Psoas muscle (tissue), 7 donors: ENCODE measurements at regions not wholly inside any gene's neighbourhood (a gene's known extent, or its start where the extent isn't known, plus 50 kb on each side); places are given as distances from the start of the nearest gene placed in this dataset.

Experiments
- ATAC-seq, 4 donors: fragments of 200-7000 bp; cut with Tn5 transposase; one replicate each; pipeline ENCODE4 v1.9.1; 2020; ENCODE audit warnings: moderate library complexity in 3 of 4, mild to moderate bottlenecking in 2 of 4
- DNase-seq, 2 donors: peaks; one replicate each; pipeline ENCODE4 v3.0.0-alpha.2; 2020
- H3K27ac ChIP-seq: fragments of 200-600 bp; one replicate; pipeline ENCODE4 v1.8.0; 2022
- H3K27me3 ChIP-seq, 3 donors: fragments of 200-600 bp in 1 of 3; one replicate each; pipeline versions ENCODE4 v1.6.1 to v1.8.0; 2013 to 2022; ENCODE audit warnings: low read length in 2 of 3, mild to moderate bottlenecking in 2 of 3, moderate library complexity in 1 of 3; ENCODE audit not compliant: insufficient read depth in 3 of 3
- H3K36me3 ChIP-seq, 2 donors: fragments of 200-600 bp in 1 of 2; one replicate each; pipeline versions ENCODE4 v1.6.1 to v1.8.0; 2013 to 2022; ENCODE audit warnings: low read depth in 1 of 2, mild to moderate bottlenecking in 1 of 2, moderate library complexity in 1 of 2; ENCODE audit not compliant: insufficient read depth in 1 of 2
- H3K4me1 ChIP-seq: fragments of 200-600 bp; one replicate; pipeline ENCODE4 v1.8.0; 2022
- H3K4me3 ChIP-seq: fragments of 200-600 bp; one replicate; pipeline ENCODE4 v1.8.0; 2022; ENCODE audit warnings: mild to moderate bottlenecking
- H3K9me3 ChIP-seq: fragments of 200-600 bp; one replicate; pipeline ENCODE4 v1.8.0; 2022
- CTCF ChIP-seq: fragments of 200-600 bp; IDR thresholded peaks from one replicate; pipeline ENCODE4 v1.8.0; 2022; ENCODE audit warnings: antibody characterized with exemption
- WGBS, 3 donors: extraction: QIAGEN DNeasy Blood & Tissue Kit; methylation state at CpG; one replicate each; pipeline versions ENCODE4 v1.1.6 to v1.1.7; 2013; 5-methylcytosine and 5-hydroxymethylcytosine counted together
- intact Hi-C, 2 donors: fragments of 100-400 bp; cut with DNase I; formaldehyde crosslinking; loops; one replicate each; pipeline versions ENCODE4 v1.11.0 to v1.14.2; 2022
- donor health status: healthy with polysubstance abuse.
- donor health status: DM: no; HTN: no; CAD: no; lungs with moderate emphysema.
- donor health status: Bipolar disorder and iron deficiency.
- donor health status: healthy.
- donor health status: DM: yes; HTN: yes; CAD: no.
- donor health status: DM: no; HTN: no; CAD: no.
- donor health status: DM: yes; HTN: yes; CAD: no.

- no peak overlapping the region for H3K4me3 ChIP-seq
- no peaks in the 10 kb centered on the region for H3K36me3 ChIP-seq
- H3K4me1 ChIP-seq = no peaks in the 10 kb centered on the region
- 79 to 91% (median 84%) methylated on average over 2 of the region's 2 CpGs for whole genome bisulfite sequencing, 3 donors
- no peaks in the 10 kb centered on the region for H3K27me3 ChIP-seq
- H3K9me3 ChIP-seq = no peaks in the 10 kb centered on the region
- DNase-seq = no peak
- no peak for TF ChIP-seq CTCF
- ATAC-seq = no peak
- H3K27ac ChIP-seq = no peak overlapping the region
- intact Hi-C loops = no loop called here
Measured at GRCh38 chr7:41232086-41232485, 470.8 kb downstream of the INHBA start.

GRCh38 chr7:41224063-41224763 lies 478.7 kb downstream of the INHBA start:
- DNase-seq (no peak), ATAC-seq (no peak)
- Histone ChIP-seq H3K27me3 (peaks cover 0 to 2% (median 0%) of the 10 kb centered on the region in 3 donors), H3K9me3 (no peaks in the 10 kb centered on the region), H3K27ac (no peak overlapping the region), H3K36me3 (no peaks in the 10 kb centered on the region), H3K4me3 (no peak overlapping the region), H3K4me1 (no peaks in the 10 kb centered on the region)
- intact Hi-C loops = no loop called here
- TF ChIP-seq CTCF = no peak
- 82 to 88% (median 87%) methylated on average over 6 of the region's 6 CpGs for WGBS, 3 donors

GRCh38 chr7:41222746-41223145 lies 480.1 kb downstream of the INHBA start:
- intact Hi-C loops = no loop called here

GRCh38 chr7:41220266-41220665 lies 482.6 kb downstream of the INHBA start:
- 23 to 34% (median 26%) methylated on average over 1 of the region's 1 CpG for WGBS, 3 donors
- Histone ChIP-seq H3K36me3 (no peaks in the 10 kb centered on the region), H3K4me1 (no peaks in the 10 kb centered on the region), H3K4me3 (no peak overlapping the region), H3K27me3 (peaks cover 0 to 2% (median 0%) of the 10 kb centered on the region in 3 donors), H3K27ac (no peak overlapping the region), H3K9me3 (no peaks in the 10 kb centered on the region)
- DNase-seq = no peak
- intact Hi-C loops = no loop called here
- no peak for ATAC-seq
- no peak for TF ChIP-seq CTCF

More at GRCh38 chr7:41222746-41223145, 480.1 kb downstream of the INHBA start:
- no peak overlapping the region for H3K4me3 ChIP-seq
- WGBS, 3 donors = 94 to 96% (median 95%) methylated on average over 3 of the region's 3 CpGs
- H3K4me1 ChIP-seq = no peaks in the 10 kb centered on the region
- H3K27ac ChIP-seq = no peak overlapping the region
- DNase-seq = no peak
- H3K9me3 ChIP-seq = no peaks in the 10 kb centered on the region
- no peaks in the 10 kb centered on the region for H3K36me3 ChIP-seq
- H3K27me3 ChIP-seq = peaks cover 0 to 2% (median 0%) of the 10 kb centered on the region in 3 donors
- no peak for ATAC-seq
- no peak for TF ChIP-seq CTCF

- intact Hi-C loops = no loop called here
Measured at GRCh38 chr7:41219276-41219675, 483.6 kb downstream of the INHBA start.

More at GRCh38 chr7:41219276-41219675, 483.6 kb downstream of the INHBA start:
- ATAC-seq (no peak), DNase-seq (no peak)
- no peaks in the 10 kb centered on the region for H3K9me3 ChIP-seq
- H3K4me3 ChIP-seq = no peak overlapping the region
- H3K36me3 ChIP-seq = no peaks in the 10 kb centered on the region
- WGBS, 3 donors = 17 to 30% (median 19%) methylated on average over 2 of the region's 2 CpGs
- no peaks in the 10 kb centered on the region for H3K4me1 ChIP-seq
- no peak overlapping the region for H3K27ac ChIP-seq
- peaks cover 0 to 2% (median 0%) of the 10 kb centered on the region in 3 donors for H3K27me3 ChIP-seq
- no peak for TF ChIP-seq CTCF
